UCSD-AML1 (cell line): ENCODE measurements at regions not wholly inside any gene's neighbourhood (a gene's known extent, or its start where the extent isn't known, plus 50 kb on each side); places are given as distances from the start of the nearest gene placed in this dataset.

Experiments used
- DNase-seq: peaks from one replicate; lab custom pipeline; 2025; ENCODE audit not compliant: unreplicated experiment; lab: John Stamatoyannopoulos, UW

- no peak for DNase-seq
These were observed 264.6 kb downstream of the NDUFS4 start for GRCh38 chr5:53825016-53825415.

GRCh38 chr5:53825926-53826325 lies 265.5 kb downstream of the NDUFS4 start:
- no peak for DNase-seq

GRCh38 chr5:53826504-53826903 lies 266.1 kb downstream of the NDUFS4 start:
- no peak for DNase-seq

- DNase-seq, result no peak
These were observed 266.8 kb downstream of the NDUFS4 start for GRCh38 chr5:53827211-53827651.

- no peak for DNase-seq
These were observed 271.1 kb downstream of the NDUFS4 start for GRCh38 chr5:53831496-53831895.
